GM12878 (cell line): ENCODE measurements at regions not wholly inside any gene's neighbourhood (a gene's known extent, or its start where the extent isn't known, plus 50 kb on each side); places are given as distances from the start of the nearest gene placed in this dataset.

ENCODE experiments used
- ATAC-seq: fragments of 200-7000 bp; cut with Tn5 transposase; 3 replicates; pipeline ENCODE4 v1.9.1; 2020; ENCODE audit warnings: mild to moderate bottlenecking, moderate library complexity
- BruUV-seq: library from RNA; stranded (reverse); fragments of 400-500 nt; replicated peaks from 2 replicates; lab custom pipeline; 2021; lab: Mats Ljungman, UMichigan
- CTCF ChIA-PET: fragments of 300-600 bp; sonication (Branson Sonifier 250); formaldehyde crosslinking; extraction: SDS; loops from one replicate; lab custom pipeline; 2021; ENCODE audit warnings: inconsistent platforms; lab: Yijun Ruan, JAX
- POLR2A ChIA-PET: fragments of 350-600 bp; formaldehyde crosslinking; extraction: SDS; loops from one replicate; lab custom pipeline; 2021; ENCODE audit warnings: inconsistent platforms; lab: Charles Lee
- RAD21 ChIA-PET: fragments of 300-600 bp; sonication (Branson Sonifier 250); formaldehyde crosslinking; loops from one replicate; lab custom pipeline; 2023; ENCODE audit warnings: antibody characterized with exemption; ENCODE audit not compliant: unreplicated experiment; lab: Charles Lee
- SMC1A ChIA-PET: fragments of 300-600 bp; sonication (Branson Sonifier 250); formaldehyde crosslinking; loops from one replicate; lab custom pipeline; 2023; ENCODE audit not compliant: unreplicated experiment, uncharacterized antibody; lab: Charles Lee
- DNase-seq: peaks from one replicate; pipeline ENCODE4 v3.0.0-alpha.2; 2011; ENCODE audit warnings: low read depth, low spot score
- FAIRE-seq: peaks from 3 replicates; lab custom pipeline; 2011; peaks lifted over from hg19 to GRCh38; lab: Jason Lieb, UNC
- H2AFZ ChIP-seq: 2 replicates; pipeline ENCODE4 v1.6.0; 2011; ENCODE audit warnings: low read depth, low read length, control low read depth; ENCODE audit not compliant: control insufficient read depth
- H3K27ac ChIP-seq: 2 replicates; pipeline ENCODE4 v1.5.1; 2011; ENCODE audit warnings: control low read depth; ENCODE audit not compliant: control insufficient read depth, insufficient read depth
- H3K27me3 ChIP-seq, 2 experiments: replicated peaks in 1 of 2; 2 replicates each; pipeline versions ENCODE4 v1.6.0 to v1.6.1; 2011; ENCODE audit warnings: low read length in 1 of 2; ENCODE audit not compliant: control insufficient read depth in 2 of 2, insufficient read depth in 2 of 2
- H3K36me3 ChIP-seq, 2 experiments: 2 replicates each; pipeline ENCODE4 v1.5.1; 2011; ENCODE audit warnings: low read length in 1 of 2; ENCODE audit not compliant: control insufficient read depth in 2 of 2, insufficient read depth in 2 of 2
- H3K4me1 ChIP-seq: 2 replicates; pipeline ENCODE4 v1.6.1; 2011; ENCODE audit warnings: mild to moderate bottlenecking, low read length, moderate library complexity, mixed read lengths; ENCODE audit not compliant: control insufficient read depth, insufficient read depth
- H3K4me2 ChIP-seq: 2 replicates; pipeline ENCODE4 v1.6.0; 2011; ENCODE audit warnings: control low read depth; ENCODE audit not compliant: control insufficient read depth, insufficient read depth
- H3K4me3 ChIP-seq: fragments of 200-600 bp; sonication (generic); 2 replicates; pipeline ENCODE4 v1.5.1; 2016
- H3K79me2 ChIP-seq: 2 replicates; pipeline ENCODE4 v1.6.0; 2011; ENCODE audit warnings: low read length; ENCODE audit not compliant: control insufficient read depth, insufficient read depth
- H3K9ac ChIP-seq: 2 replicates; pipeline ENCODE4 v1.8.0; 2011; ENCODE audit warnings: low read length, control low read depth, mixed read lengths; ENCODE audit not compliant: control insufficient read depth, insufficient read depth
- H3K9me3 ChIP-seq: replicated peaks from 3 replicates; pipeline ENCODE4 v1.5.1; 2011; ENCODE audit warnings: mild to moderate bottlenecking, low read length; ENCODE audit not compliant: control insufficient read depth, insufficient read depth
- H4K20me1 ChIP-seq: 2 replicates; pipeline ENCODE4 v1.6.0; 2011; ENCODE audit not compliant: control insufficient read depth, insufficient read depth
- EED ChIP-seq: sonication (generic); IDR thresholded peaks from 2 replicates; pipeline ENCODE4 v1.6.1; 2016; ENCODE audit warnings: antibody characterized with exemption, low read depth
- RUNX3 ChIP-seq: IDR thresholded peaks from 2 replicates; pipeline ENCODE4 v1.6.1; 2012; ENCODE audit warnings: low read length, inconsistent platforms
- ZNF207 ChIP-seq: fragments of 450-650 bp; IDR thresholded peaks from 2 replicates; pipeline ENCODE4 v1.6.1; 2014; ENCODE audit warnings: antibody characterized with exemption, mild to moderate bottlenecking, borderline replicate concordance
- WGBS: methylation state at CpG from one replicate; pipeline ENCODE4 v1.1.6; 2016; ENCODE audit warnings: low lambda C conversion rate; ENCODE audit not compliant: insufficient replicate concordance, insufficient coverage; ENCODE audit errors: missing lambda C conversion rate; 5-methylcytosine and 5-hydroxymethylcytosine counted together
- in situ Hi-C: fragments of 300-500 bp; cut with MboI; formaldehyde crosslinking; loops from 9 replicates; pipeline ENCODE4 v1.14.3; 2018; ENCODE audit warnings: mixed read lengths
- intact Hi-C: fragments of 100-400 bp; cut with micrococcal nuclease; formaldehyde crosslinking; loops from one replicate; pipeline ENCODE4 v1.14.2; 2022; ENCODE audit not compliant: unreplicated experiment

DNA sequence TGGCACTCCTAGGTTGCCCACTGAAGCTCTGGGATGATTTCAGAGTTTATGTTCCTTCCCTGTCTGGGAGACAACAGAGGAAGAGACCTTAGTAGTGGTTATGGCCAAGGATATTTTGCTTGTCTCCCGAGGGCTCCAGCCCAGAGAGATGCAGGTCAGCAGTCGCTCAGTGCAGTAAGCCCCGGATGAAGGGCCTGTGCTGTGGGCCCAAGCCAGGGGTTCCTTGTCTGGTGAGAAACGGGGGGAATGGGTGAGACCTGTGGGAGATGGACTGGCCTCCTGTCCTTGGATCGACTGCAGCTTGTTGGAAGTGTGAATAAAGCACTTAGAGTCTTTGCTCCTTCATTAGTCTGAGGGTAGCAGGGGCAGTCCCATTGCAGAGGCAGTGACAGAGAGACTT is 260.7 kb upstream of the RIOK2 start:
- ChIA-PET SMC1A (interaction anchor here (1.0 to 1.4 kb wide), 4 partner anchors 12 to 42 kb away, joined by 3 read pairs; no protein-coding TSS in a partner anchor), RAD21 (no interaction called here), CTCF (no interaction called here), POLR2A (no interaction called here)
- H4K20me1 ChIP-seq: no peaks in the 10 kb centered on the region
- H3K27ac ChIP-seq: no peak overlapping the region
- in situ Hi-C loops: no loop called here
- H3K36me3 ChIP-seq: no peaks in the 10 kb centered on the region
- H2AFZ ChIP-seq: no peak overlapping the region
- no peaks in the 10 kb centered on the region for H3K27me3 ChIP-seq
- ATAC-seq: no peak
- 38% methylated on average over 5 of the region's 5 CpGs for WGBS
- H3K79me2 ChIP-seq: no peaks in the 10 kb centered on the region
- TF ChIP-seq ZNF207: no peak
- no TSS peak for BruUV-seq
- intact Hi-C loops: no loop called here
- peaks cover 2% of the 10 kb centered on the region; the same call in 1 of the 3 replicates for H3K9me3 ChIP-seq
- FAIRE-seq: no peak
- DNase-seq: no peak
- no peak overlapping the region for H3K4me2 ChIP-seq
- no peaks in the 10 kb centered on the region for H3K4me1 ChIP-seq
- H3K4me3 ChIP-seq: no peak overlapping the region
- H3K9ac ChIP-seq: no peak overlapping the region

DNA sequence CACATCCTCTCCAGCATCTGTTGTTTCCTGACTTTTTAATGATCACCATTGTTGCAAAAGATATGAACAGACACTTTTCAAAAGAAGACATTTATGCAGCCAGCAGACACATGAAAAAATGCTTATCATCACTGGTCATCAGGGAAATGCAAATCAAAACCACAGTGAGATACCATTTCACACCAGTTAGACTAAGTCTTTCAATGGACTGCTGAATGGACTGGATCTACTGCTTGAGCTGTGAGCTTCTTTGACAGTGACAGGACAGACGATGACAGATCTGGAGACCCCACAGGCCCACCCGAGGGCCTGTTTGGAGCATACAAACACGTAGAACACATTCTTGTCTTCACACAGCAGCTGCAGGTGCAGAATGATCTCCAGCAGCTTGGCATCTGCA is 266.1 kb upstream of the RIOK2 start:
- DNase-seq (no peak), ATAC-seq (peak; percentile 36; the same call in 1 of the 3 replicates), FAIRE-seq (no peak)
- Histone ChIP-seq H2AFZ (no peak overlapping the region), H3K4me2 (no peak overlapping the region), H4K20me1 (no peaks in the 10 kb centered on the region), H3K36me3 (no peaks in the 10 kb centered on the region), H3K27me3 (no peaks in the 10 kb centered on the region), H3K27ac (no peak overlapping the region), H3K9me3 (peaks cover 2% of the 10 kb centered on the region; the same call in 1 of the 3 replicates), H3K4me1 (no peaks in the 10 kb centered on the region), H3K4me3 (no peak overlapping the region), H3K79me2 (no peaks in the 10 kb centered on the region), H3K9ac (no peak overlapping the region)
- ChIA-PET SMC1A (interaction anchor here (1.1 kb wide), 1 partner anchor 32 kb away, joined by 3 read pairs; no protein-coding TSS in a partner anchor), POLR2A (no interaction called here), RAD21 (interaction anchor here (0.7 to 1.0 kb wide), 2 partner anchors 10 to 101 kb away, joined by 3 read pairs; no protein-coding TSS in a partner anchor), CTCF (no interaction called here)
- TF ChIP-seq RUNX3: 0 out of 2 replicates have a peak, but pooled peaks have one; percentile 5
- TF ChIP-seq EED: no peak
- intact Hi-C loops (no loop called here), in situ Hi-C loops (no loop called here)
- WGBS: 19% methylated on average over 3 of the region's 3 CpGs
- BruUV-seq: no TSS peak
